ENCODE measurements at regions not wholly inside any gene's neighbourhood (a gene's known extent, or its start where the extent isn't known, plus 50 kb on each side); places are given as distances from the start of the nearest gene placed in this dataset.

GRCh38 chr1:200242110-200243041 lies 167.5 kb downstream of the ZNF281 start:
- Mint-ChIP-seq H3K9me3 (no peaks in the 10 kb centered on the region), H3K36me3 (ENCODE audit: low read depth) (no peaks in the 10 kb centered on the region), H3K4me1 (ENCODE audit: low read depth) (peaks cover 1% of the 10 kb centered on the region), H3K27ac (no peak overlapping the region), H3K27me3 (ENCODE audit: low read depth) (peaks cover 51% of the 10 kb centered on the region), H3K4me3 (no peak overlapping the region)
- no peak for DNase-seq (ENCODE audit: low spot score)

DNA sequence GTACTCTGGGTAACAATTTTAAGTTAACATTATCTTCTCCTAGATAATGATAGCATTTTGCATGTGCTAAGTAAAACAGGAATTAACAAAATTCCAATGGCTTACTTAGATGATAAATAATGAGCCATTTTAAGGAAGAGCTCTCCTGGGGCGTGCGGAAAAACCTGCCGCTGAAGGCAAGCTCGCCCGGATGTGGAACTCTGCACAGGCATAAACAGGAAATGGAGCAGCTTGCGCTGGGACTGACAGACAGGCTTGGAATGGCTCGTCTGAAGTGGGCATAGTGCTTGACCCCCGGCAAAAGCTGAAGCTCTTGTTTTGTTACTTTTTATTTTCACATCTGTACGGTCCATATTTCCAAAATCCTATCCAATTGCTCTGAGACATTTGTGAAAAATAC lies 169.2 kb downstream of the ZNF281 start:
- Mint-ChIP-seq H3K36me3 (ENCODE audit: low read depth) (no peaks in the 10 kb centered on the region), H3K4me1 (ENCODE audit: low read depth) (peaks cover 1% of the 10 kb centered on the region), H3K27ac (no peak overlapping the region), H3K4me3 (no peak overlapping the region), H3K9me3 (no peaks in the 10 kb centered on the region), H3K27me3 (ENCODE audit: low read depth) (peaks cover 58% of the 10 kb centered on the region)
- DNase-seq (ENCODE audit: low spot score), result no peak

DNA sequence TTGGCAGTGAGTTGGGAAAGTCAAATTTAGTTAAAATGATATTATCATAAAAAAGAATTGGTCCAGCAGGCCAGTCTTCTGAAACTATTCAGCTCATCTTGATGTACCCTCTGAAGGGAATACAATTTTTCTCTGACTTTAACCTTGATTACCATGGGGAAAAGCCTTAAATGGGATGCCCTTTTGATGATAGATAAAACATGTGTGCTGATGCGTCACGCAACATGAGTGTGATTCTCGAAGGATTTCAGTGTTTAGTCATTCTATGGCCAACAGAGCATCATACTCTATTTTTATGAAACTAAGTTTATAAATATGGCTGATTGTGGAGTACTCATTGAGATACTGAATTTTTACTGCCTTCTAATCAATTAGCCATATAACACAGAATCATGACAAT lies 171.5 kb downstream of the ZNF281 start:
- H3K4me3 Mint-ChIP-seq, result no peak overlapping the region
- peaks cover 50% of the 10 kb centered on the region for H3K27me3 Mint-ChIP-seq (ENCODE audit: low read depth)

DNA sequence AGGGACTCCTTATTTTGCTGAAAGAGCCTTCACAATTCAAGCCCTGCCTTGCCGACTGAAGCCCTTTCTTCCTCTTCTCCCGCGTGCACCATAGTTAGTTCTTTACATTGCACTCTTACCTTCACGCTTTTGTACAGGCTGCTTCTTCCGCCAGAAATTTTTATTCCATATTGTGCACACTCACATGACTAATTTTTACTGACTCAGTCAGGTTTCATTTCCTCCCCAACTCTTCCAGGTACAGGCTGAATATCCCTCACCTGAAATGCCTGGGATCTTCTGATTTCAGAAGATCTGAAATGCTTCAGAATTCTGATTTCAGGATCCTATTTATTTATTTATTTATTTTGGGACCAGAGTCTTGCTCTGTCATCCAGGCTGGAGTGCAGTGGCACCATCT lies 172.8 kb downstream of the ZNF281 start:
- Mint-ChIP-seq H3K27me3 (ENCODE audit: low read depth) (peaks cover 43% of the 10 kb centered on the region), H3K36me3 (ENCODE audit: low read depth) (no peaks in the 10 kb centered on the region), H3K4me3 (no peak overlapping the region), H3K9me3 (no peaks in the 10 kb centered on the region), H3K4me1 (ENCODE audit: low read depth) (peaks cover 1% of the 10 kb centered on the region), H3K27ac (no peak overlapping the region)
- no peak for DNase-seq (ENCODE audit: low spot score)

More for the DNA sequence above, 171.5 kb downstream of the ZNF281 start:
- H3K36me3 Mint-ChIP-seq (ENCODE audit: low read depth), result no peaks in the 10 kb centered on the region
- peaks cover 1% of the 10 kb centered on the region for H3K4me1 Mint-ChIP-seq (ENCODE audit: low read depth)
- no peaks in the 10 kb centered on the region for H3K9me3 Mint-ChIP-seq
- H3K27ac Mint-ChIP-seq, result no peak overlapping the region
- no peak for DNase-seq (ENCODE audit: low spot score)

DNA sequence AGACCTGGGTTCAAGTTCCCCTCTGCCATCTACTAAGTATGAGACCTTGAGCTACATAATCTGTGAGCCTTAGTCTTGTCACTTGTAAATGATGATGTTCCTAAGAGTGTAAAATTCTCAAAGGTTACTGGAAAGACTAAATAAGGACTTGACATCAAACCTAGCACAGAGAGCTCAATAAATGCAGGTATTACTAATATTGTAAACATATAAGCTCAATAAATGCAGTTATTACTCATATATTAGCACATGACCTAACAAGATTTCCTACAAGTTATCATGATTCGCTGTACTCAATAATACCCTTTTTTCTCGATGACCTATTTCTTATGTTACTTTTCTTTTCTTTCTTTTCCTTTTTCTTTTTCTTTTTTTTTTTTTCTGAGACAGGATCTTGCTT lies 174.9 kb downstream of the ZNF281 start:
- no peak overlapping the region for H3K4me3 Mint-ChIP-seq
- no peak for DNase-seq (ENCODE audit: low spot score)
- no peaks in the 10 kb centered on the region for H3K36me3 Mint-ChIP-seq (ENCODE audit: low read depth)
- no peaks in the 10 kb centered on the region for H3K9me3 Mint-ChIP-seq
- no peak overlapping the region for H3K27ac Mint-ChIP-seq
- peaks cover 33% of the 10 kb centered on the region for H3K27me3 Mint-ChIP-seq (ENCODE audit: low read depth)
- H3K4me1 Mint-ChIP-seq (ENCODE audit: low read depth), result no peaks in the 10 kb centered on the region

DNA sequence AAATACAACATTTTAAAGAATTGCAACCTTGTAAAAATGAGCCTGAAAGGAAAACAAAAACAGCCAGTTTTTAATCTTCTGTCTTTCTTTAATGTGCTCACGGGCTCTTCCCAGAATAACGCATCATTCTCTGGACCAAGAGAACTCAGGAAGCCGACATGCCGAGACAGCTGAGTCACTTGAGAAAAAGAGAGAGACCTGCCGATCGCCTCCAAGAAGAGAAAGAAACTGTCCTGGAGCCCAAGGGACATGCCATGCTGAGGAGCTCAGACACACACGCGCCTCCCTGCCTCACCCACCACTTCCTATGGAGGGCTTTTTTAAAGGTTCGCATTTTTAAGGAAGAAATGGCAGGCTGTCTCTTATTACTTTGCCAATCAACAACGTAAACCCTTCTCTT lies 176.4 kb downstream of the ZNF281 start:
- Mint-ChIP-seq H3K9me3 (no peaks in the 10 kb centered on the region), H3K4me3 (no peak overlapping the region), H3K27me3 (ENCODE audit: low read depth) (peaks cover 35% of the 10 kb centered on the region), H3K27ac (no peak overlapping the region), H3K4me1 (ENCODE audit: low read depth) (no peaks in the 10 kb centered on the region), H3K36me3 (ENCODE audit: low read depth) (no peaks in the 10 kb centered on the region)
- DNase-seq (ENCODE audit: low spot score), result no peak

DNA sequence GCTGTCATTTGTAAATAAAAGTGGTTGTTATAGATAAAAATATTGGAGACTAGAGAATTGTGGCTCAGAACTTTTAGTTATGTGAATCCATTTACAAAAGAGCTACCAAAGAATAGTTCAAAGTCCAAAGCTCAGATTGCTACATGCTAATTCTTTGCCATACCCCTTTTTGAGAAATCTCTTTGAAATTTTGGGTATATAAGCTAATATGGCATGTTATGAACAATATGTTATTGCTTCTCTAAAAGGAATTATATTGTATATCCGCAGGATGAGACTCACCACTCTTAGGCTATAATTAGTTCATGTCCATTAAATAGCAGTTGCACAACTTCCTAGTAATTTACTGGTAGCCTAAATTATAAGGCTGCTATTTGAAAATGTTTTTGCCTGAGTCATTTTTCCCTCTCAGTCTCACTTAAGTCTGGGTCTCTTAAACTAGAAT lies 178.0 kb downstream of the ZNF281 start:
- Mint-ChIP-seq H3K4me1 (ENCODE audit: low read depth) (peaks cover 2% of the 10 kb centered on the region), H3K36me3 (ENCODE audit: low read depth) (no peaks in the 10 kb centered on the region), H3K4me3 (no peak overlapping the region), H3K27ac (no peak overlapping the region), H3K27me3 (ENCODE audit: low read depth) (peaks cover 40% of the 10 kb centered on the region), H3K9me3 (no peaks in the 10 kb centered on the region)
- no peak for DNase-seq (ENCODE audit: low spot score)

- H3K9me3 Mint-ChIP-seq, result no peaks in the 10 kb centered on the region
- no peak overlapping the region for H3K4me3 Mint-ChIP-seq
- H3K27ac Mint-ChIP-seq, result no peak overlapping the region
- peaks cover 10% of the 10 kb centered on the region for H3K4me1 Mint-ChIP-seq (ENCODE audit: low read depth)
- DNase-seq (ENCODE audit: low spot score), result no peak
- H3K36me3 Mint-ChIP-seq (ENCODE audit: low read depth), result no peaks in the 10 kb centered on the region
- H3K27me3 Mint-ChIP-seq (ENCODE audit: low read depth), result peaks cover 32% of the 10 kb centered on the region
Observed at GRCh38 chr1:200230671-200231070, 179.2 kb downstream of the ZNF281 start.

- no peaks in the 10 kb centered on the region for H3K9me3 Mint-ChIP-seq
- H3K4me3 Mint-ChIP-seq, result no peak overlapping the region
- no peak for DNase-seq (ENCODE audit: low spot score)
- peaks cover 27% of the 10 kb centered on the region for H3K27me3 Mint-ChIP-seq (ENCODE audit: low read depth)
- H3K27ac Mint-ChIP-seq, result no peak overlapping the region
- H3K36me3 Mint-ChIP-seq (ENCODE audit: low read depth), result no peaks in the 10 kb centered on the region
- peaks cover 14% of the 10 kb centered on the region for H3K4me1 Mint-ChIP-seq (ENCODE audit: low read depth)
Observed at GRCh38 chr1:200228486-200228885, 181.3 kb downstream of the ZNF281 start.

GRCh38 chr1:200228081-200228480 lies 181.8 kb downstream of the ZNF281 start:
- no peak overlapping the region for H3K27ac Mint-ChIP-seq
- H3K4me3 Mint-ChIP-seq, result no peak overlapping the region
- no peak for DNase-seq (ENCODE audit: low spot score)
- H3K27me3 Mint-ChIP-seq (ENCODE audit: low read depth), result peaks cover 26% of the 10 kb centered on the region
- H3K4me1 Mint-ChIP-seq (ENCODE audit: low read depth), result peaks cover 14% of the 10 kb centered on the region
- H3K36me3 Mint-ChIP-seq (ENCODE audit: low read depth), result no peaks in the 10 kb centered on the region
- H3K9me3 Mint-ChIP-seq, result no peaks in the 10 kb centered on the region

All from T-helper 2 cell treated with Interferon-gamma antibody and Interleukin-4, amounts not matched to agents 5 μg/mL and 100 μg/mL, for 36 hours (primary cell).